Glomerular visceral epithelial cell (primary cell): ENCODE measurements at regions not wholly inside any gene's neighbourhood (a gene's known extent, or its start where the extent isn't known, plus 50 kb on each side); places are given as distances from the start of the nearest gene placed in this dataset.
"Not testable (repeated sequence)": the region's sequence is repeated elsewhere in the genome, so short reads cannot be mapped to it uniquely, and the experiment has no call there.

Source experiments
- DNase-seq: peaks from one replicate; pipeline ENCODE4 v3.0.0-alpha.2; 2016; ENCODE audit errors: extremely low spot score

DNA sequence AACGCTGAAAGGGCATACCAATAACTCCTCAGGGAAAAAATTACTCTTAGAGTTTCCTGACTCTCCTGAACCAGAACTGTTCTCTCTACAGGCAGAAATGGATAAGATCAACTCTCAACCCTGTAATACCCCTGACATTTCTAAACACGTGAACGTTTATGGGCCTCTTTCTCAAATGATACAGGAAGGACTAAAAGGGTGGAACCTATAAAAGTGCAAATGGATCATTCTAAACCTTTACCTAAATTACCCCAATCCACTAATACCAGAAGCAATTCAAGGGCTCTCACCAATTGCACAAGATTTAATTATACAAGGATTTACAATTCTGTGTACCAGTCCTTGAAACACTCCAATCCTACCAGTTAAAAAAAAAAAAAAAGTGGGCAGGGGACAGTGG is 98.0 kb upstream of the FAM174B start:
- no peak for DNase-seq

DNA sequence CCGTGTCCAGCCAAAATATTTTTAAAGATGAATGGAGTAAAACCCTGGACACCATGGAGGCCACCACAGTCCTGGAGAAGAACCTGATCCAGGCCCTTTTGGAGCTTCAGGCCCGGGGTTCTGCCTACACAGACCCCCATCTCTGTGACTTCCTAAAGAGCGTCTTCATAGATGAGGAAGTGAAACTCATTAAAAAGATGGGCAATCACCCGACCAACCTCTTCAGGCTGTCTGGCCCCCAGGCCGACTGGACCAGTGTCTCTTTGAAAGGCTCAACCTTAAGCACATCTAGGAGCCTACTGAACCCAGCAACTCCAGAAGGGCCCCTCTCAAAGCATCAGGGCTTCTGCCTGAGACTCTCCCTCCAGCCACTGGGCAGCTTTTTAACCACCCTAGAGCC is 107.9 kb upstream of the FAM174B start:
- DNase-seq: no peak

DNA sequence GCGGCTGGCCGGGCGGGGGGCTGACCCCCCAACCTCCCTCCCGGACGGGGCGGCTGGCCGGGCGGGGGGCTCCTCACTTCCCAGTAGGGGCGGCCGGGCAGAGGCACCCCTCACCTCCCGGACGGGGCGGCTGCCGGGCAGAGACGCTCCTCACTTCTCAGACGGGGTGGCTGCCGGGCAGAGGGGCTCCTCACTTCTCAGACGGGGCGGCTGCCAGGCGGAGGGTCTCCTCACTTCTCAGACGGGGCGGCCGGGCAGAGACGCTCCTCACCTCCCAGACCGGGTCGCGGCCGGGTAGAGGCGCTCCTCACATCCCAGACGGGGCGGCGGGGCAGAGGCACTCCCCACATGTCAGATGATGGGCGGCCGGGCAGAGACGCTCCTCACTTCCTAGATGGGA is 112.6 kb upstream of the FAM174B start:
- DNase-seq: not testable (repeated sequence)

DNA sequence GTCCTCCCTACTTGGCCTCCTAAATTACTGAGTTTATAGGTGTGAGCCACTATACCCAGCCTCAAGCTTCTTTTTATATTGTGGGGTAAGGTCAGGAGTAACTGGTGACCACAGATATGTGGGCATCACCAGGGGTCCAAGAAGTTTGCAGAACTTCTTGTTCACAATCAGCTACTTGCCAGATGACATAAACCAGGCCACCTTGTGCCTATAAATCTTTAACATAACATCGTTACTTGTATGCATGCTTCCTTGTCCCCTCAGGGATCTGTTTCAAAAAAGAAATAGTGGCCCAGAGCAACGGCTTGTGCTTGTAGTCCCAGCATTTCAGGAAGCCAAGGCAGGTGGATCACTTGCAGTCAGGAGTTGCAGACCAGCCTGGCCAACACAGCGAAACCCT is 115.1 kb upstream of the FAM174B start:
- DNase-seq: no peak

DNA sequence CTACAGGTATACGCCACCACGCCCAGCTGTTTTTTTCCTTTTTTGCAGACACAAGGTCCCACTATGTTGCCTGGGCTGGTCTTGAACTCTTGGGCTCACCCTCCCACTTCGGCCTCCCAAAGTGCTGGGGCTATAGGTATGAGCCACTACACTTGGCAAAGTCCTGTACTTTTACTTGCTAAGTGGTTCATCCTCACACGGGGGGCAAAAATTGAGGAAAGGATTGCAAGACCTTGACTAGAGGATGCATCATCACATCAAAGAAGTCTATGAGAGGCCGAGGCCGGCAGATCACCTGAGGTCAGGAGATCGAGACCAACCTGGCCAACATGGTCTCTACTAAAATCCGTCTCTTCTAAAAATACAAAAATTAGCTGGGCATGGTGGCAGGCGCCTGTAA is 116.5 kb upstream of the FAM174B start:
- no peak for DNase-seq

DNA sequence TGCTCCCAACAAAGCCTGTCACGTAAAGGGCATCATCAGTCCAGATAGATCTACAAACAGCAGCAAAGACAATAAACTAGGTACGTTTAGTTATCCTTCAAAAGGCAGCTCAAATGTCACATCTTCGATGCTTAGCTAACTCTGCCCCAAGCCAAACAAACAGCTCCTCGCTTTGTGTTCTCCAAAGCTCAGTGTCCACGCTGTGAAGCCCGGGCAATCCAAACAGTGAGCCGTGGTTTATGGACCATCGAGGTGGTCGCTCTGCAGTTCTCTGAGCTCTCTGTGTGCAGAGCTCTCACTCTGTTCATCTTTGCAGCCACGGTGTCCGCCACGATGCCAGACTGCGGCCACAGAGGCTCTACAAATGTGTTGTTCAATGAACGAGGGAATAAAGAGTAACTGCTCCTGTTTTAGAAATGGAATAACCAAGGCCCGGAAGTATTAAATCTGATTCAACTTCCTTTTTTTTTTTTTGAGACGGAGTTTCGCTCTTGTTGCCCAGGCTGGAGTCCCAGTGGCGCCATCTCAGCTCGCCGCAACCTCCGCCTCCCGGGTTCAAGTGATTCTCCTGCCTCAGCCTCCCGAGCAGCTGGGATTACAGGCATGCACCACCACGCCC is 117.2 kb upstream of the FAM174B start:
- no peak for DNase-seq

DNA sequence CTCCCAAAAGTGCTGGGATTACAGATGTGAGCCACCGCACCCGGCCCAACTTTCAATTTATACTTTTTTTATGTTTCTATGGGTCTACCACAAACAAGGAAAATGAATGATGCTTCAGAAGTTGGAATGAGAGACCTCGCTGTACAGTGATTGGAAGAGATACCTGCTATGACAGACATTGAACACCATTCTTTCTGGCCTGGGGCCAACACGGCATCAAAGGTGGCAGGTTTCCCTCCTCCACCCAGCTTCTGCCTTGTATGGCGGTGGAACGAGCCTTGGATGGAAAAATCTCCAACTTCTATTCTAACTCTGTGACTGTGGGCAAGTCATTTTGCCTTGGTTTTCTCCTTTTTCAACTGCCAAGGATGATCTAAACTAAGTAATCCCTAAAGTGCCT is 117.8 kb upstream of the FAM174B start:
- no peak for DNase-seq

DNA sequence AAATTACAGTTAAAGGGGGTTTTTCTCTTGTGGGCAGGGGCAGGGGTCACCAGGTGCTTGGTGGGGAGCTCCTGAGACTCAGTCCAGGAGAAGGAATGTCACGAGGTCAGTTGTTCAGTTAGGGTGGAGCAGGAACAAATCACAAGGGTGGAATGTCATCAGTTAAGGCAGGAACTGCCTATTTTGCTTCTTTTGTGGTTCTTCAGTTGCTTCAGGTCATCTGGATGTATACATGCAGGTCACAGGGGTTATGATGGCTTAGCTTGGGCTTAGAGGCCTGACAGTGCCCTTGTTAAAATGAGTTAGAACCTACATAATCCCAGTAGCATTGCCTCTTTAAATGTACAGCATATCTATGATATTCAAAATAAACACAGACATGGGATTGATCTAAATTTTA is 120.2 kb upstream of the CHD2 start:
- DNase-seq: no peak

DNA sequence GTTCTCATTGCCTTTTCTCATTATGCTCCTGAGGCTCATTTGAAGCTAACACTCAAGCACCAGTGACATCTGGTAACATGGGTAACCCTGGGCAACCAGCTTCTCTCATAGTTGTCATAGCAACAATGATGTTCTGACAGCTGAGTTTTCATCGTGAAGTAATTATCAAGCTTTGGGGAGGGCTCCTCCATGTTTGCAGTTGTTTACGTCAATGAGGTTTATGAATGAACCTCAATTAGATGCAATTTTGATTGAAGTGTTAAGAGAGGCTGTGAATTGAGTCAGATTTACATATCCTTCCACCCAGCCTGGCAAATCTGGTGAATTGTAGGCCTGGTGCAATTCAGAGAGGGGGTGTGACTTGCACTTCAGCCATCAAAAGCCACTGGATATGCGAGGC is 119.3 kb upstream of the CHD2 start:
- DNase-seq: no peak

DNA sequence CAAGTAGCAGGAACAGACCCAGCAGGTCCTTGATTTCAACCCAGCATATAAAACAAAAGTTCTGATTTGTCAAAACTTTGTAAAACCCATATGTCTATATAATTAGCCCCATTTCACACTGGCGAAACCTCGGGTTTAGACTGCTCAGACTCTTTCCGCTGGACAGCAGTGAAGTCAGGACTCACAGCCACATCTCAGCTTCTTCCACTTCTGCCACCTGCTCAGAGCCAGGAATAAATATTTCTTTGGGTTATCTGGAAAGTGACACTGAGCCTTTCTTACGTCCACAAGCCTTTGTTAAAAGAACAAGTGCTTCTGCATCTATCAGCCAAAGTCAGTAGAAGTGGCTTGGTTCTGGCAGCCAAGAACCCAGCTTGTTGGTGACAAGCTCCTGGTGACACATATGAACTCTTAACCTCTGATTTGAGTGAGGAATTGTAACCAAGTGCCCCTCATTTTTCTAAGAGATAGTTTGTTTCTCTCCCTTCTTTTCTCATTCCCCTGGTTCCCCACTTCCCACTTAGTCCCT is 118.1 kb upstream of the CHD2 start:
- DNase-seq: no peak

DNA sequence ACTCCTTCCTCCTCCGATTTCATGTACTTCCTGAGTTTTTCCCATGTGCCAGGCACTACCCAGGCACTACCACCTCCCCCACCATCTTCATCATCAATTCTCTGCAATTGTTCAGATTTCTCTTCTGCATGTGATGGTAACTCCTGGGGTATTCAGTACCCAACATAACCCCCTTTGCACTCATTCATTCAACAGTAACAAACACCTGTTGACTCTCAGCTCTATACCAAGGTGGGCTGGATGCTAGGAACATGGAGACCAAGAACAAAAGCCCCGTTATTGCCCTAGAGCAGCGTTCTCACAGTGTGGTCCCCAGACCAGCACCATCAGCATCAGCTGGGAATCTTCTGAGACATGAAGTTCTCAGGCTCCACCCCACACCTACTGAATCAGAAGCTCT is 113.0 kb upstream of the CHD2 start:
- DNase-seq: no peak

DNA sequence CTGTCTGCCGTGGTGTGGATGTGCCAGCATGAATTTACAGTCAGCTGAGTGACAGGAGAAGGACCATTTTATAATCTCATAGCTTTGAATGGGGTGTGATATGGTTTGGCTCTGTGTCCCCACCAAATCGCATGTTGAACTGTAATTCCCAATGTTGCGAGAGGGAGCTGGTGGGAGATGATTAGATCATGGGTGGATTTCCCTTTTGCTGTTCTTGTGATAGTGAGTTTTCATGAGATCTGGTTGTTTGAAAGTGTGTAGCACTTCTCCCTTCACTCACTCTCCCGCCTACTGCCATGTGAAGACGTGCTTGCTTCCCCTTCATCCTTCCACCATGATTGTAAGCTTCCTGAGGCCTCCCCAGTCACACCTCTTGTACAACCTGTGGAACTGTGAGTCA is 111.9 kb upstream of the CHD2 start:
- DNase-seq: no peak

DNA sequence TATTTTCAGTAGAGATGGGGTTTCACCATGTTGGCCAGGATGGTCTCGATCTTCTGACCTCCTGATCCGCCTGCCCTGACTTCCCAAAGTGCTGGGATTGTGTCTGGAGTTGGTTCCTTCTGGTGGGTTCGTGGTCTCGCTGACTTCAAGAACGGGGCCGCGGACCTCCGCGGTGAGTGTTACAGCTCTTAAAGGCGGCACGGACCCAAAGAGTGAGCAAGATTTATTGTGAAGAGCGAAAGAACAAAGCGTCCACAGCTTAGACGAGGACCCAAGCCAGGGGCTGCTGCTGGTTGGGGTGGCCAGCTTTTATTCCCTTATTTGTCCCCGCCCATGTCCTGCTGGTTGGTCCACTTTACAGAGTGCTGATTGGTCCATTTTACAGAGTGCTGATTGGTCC is 111.3 kb upstream of the CHD2 start:
- DNase-seq: not testable (repeated sequence)

DNA sequence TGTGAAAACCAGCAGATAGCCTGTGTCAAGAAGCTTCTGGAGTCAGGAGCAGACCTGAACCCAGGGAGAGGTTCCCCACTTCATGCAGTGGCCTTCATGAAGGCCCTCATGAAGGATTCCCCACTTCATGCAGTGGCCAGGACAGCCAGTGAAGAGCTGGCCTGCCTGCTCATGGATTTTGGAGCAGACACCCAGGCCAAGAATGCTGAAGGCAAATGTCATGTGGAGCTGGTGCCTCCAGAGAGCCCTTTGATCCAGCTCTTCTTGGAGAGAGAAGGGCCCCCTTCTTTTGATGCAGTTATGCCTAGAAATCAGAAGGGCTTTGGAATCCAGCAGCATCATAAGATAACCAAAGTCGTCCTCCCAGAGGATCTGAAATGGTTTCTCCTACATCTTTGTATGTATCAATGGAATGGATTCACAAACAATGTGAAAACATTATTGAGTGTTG is 103.9 kb upstream of the CHD2 start:
- no peak for DNase-seq

DNA sequence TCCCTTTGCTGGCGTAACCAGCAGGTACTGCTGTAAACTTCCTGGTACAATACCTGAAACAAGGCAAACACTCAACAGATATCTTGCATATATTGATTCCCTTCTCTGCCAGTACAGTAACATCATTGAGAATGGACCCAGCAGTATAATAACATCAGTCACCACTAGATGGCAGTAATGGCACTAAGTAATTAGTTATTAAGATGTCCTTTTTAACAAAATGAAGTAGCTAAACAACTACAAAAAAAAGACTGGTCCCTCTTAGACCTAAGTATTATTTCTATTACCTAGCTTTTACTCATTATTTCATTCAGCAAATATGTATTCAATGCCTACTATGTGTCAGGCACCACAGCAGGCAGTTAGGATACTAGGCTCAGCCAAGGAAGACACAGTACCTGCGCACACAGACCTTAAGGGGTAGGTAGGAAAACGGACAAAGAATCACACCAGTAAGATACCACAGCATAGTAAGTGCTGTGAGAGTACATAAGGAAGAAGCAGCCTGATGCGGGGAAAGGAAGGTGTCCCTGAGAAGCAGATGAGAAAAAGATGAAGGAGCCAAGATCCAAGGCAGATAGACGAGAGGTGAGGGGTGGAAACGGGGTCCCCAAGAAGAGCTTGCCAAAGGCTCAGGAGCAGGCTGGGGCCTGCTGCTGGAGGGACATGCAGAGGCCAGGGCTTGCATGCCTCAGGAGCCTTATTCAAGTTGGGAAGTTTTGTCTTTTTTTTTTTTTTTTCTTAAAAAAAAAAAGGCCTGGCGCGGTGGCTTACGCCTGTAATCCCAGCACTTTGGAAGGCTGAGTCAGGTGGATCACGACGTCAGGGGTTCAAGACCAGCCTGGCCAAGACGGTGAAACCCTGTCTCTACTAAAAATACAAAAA is 102.7 kb upstream of the CHD2 start:
- peak; percentile 75 for DNase-seq

DNA sequence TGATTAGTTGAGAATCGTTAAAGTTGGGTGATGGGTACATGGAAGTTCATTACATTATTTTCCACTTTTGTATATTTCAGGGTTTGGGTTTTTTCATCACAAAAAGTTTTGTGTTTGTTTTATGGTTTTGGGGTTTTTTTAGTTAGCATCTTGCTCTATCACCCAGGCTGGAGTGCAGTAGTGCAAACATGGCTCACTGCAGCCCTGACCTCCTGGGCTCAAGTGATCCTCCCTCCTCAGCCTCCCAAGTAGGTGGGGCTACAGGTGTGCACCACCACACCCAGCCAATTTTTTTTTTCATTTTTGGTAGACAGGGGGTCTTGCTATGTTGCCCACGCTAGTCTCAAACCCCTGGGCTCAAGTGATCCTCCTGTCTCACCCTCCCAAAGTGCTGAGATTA is 100.1 kb upstream of the CHD2 start:
- no peak for DNase-seq

DNA sequence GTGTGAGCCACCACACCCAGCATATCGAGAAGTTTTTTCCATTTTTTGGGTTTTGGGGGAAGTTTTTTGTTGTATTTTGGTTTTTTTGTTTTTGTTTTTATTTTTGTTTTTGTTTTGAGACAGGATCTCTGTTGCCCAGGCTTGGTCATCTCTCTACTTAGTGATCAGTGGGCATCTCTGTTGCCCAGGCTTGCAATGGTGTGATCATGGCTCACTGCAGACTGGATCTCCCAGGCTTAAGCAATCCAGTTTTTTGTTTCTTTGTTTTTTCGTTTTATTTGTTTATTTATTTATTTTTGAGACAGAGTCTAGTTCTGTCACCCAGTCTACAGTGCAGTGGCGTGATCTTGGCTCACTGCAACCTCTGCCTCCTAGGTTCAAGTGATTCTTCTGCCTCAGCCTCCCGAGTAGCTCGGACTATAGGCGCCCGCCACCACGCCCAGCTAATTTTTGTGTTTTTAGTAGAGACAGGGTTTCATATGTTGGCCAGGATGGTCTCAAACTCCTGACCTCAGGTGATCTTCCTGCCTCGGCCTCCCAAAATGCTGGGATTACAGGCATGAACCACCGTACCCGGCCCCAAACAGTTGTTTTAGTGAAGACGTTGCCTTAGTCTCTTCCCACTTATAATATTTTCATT is 99.6 kb upstream of the CHD2 start:
- DNase-seq: not testable (repeated sequence)

DNA sequence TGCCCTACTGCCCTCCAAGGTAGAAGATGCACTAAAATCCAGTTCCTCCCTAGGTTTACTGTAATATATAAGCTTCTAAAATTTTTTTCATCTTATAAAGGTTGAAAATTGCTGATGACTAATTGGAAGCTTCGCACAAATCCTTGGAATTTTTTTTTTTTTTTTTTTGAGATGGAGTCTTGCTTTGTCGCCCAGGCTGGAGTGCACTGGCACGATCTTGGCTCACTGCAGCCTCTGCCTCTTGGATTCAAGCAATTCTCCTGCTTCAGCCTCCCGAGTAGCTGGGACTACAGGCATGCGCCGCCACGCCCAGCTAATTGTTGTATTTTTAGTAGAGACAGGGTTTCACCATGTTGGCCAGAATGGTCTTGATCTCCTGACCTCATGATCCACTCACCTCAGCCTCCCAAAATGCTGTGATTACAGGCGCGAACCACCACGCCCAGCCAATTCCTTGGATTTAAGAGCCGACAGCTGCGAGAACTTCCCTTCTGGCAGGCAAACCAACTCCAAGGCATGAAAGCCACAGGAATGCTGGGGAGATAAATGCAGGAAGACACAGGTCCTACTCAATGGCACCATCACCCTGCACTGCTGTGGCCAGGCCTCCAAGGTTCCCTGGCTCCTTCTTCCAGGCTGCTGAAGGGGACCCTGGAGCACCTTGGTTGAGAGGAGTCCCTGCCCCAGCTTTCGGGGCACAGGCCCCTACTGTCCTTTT is 98.9 kb upstream of the CHD2 start:
- DNase-seq: peak; percentile 89

DNA sequence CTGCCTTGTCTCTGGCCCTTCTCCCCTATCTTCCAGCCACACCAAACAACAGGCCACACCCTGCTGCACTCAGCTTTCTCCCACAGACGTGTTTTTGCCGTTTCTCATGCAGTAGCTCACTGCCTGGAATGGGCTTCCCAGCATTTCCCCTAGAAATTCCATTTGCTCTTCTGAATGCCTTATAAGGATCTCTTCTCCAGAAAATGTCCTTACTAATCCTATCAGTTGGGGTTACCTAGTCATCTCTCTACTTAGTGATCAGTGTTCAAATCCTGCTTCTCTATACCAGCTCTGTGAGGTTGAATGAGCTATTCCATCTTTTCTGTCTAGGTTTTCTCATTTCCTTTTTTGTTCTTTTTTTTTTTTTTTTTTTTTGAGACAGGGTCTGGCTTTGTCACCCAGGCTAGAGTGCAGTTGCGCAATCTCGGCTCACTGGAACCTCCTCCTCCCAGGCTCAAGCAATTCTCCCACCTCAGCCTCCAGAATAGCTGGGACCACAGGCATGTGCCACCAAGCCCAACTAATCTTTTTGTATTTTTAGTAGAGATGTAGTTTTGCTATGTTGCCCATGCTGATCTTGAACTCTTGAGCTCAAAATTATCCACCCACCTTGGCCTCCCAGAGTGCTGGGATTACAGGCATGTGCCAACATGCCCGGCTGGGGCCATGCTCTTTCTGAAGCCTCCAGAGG is 98.2 kb upstream of the CHD2 start:
- peak; percentile 85 for DNase-seq

DNA sequence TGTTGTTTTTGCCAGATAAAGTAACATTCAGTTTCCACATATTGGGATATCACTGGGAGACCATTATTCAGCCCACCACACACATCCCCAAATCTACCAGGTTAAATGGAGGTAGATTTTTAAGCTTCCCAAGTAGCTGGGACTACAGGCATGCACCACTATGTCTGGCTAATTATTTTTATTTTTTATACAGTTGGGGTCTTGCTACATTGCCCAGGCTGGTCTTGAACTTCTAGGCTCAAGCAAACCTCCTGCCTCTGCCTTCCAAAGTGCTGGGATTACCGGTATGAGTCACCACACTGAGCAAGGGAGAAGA is 96.6 kb upstream of the CHD2 start:
- DNase-seq: no peak

DNA sequence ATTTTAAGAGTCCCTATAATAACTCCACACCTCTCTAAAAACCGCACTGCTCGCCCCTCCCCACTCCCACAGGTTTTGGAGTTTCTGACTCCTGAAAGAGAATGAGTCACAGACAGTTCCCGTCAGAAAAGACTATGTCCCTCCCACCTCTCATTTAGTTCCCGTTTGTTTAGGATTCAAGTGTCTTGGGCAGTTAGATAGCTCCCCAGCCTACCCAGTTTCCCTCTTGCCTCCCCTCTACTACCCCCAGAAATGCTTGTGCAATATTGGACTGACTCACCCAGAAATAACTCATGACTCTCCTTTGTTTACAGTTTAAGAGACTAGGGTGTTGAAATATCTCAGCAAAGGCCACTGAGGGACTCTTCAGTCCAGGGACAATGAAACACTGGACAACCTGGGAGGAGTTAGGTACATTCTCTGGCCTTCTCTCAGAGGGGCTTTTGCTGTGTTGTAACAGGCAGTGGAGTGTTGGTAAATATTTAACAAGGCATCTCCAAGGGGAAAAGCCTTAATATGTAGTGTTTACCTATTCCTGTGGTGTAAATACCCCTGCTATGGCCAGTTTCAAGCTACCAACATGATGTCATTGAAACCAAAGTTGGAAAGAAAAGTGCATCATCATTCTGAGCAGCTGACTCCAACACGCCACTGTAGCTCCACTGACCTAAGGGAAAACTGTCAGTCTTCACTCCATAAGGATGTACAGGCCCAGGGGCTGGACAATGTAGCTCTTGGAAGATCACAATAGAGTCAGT is 96.1 kb upstream of the CHD2 start:
- peak; percentile 99 for DNase-seq
